BE2C (cell line): ENCODE measurements at regions not wholly inside any gene's neighbourhood (a gene's known extent, or its start where the extent isn't known, plus 50 kb on each side); places are given as distances from the start of the nearest gene placed in this dataset.
A peak's percentile ranks its signal among the peaks of the same experiment; 100 is the strongest.

Source experiments
- DNase-seq: peaks from one replicate; pipeline ENCODE4 v3.0.0-alpha.2; 2020
- H3K27me3 ChIP-seq: fragments of 250-450 bp; sonication (Bioruptor Pico); 2 replicates; pipeline ENCODE4 v1.5.1; 2020; ENCODE audit warnings: mild to moderate bottlenecking
- H3K36me3 ChIP-seq: fragments of 250-450 bp; sonication (Bioruptor Pico); 2 replicates; pipeline ENCODE4 v1.5.1; 2020; ENCODE audit warnings: mild to moderate bottlenecking
- H3K4me1 ChIP-seq: fragments of 250-450 bp; sonication (Bioruptor Pico); 2 replicates; pipeline ENCODE4 v1.5.1; 2020
- H3K4me3 ChIP-seq: 2 replicates; pipeline ENCODE4 v1.5.1; 2011; ENCODE audit warnings: low read depth, low read length
- H3K9me3 ChIP-seq: fragments of 250-450 bp; sonication (Bioruptor Pico); 2 replicates; pipeline ENCODE4 v1.5.1; 2020
- CTCF ChIP-seq: IDR thresholded peaks from 2 replicates; pipeline ENCODE4 v1.5.1; 2012; ENCODE audit warnings: mild to moderate bottlenecking, low read depth, low read length

GRCh38 chr14:82850576-82850975 is 1316.9 kb upstream of the SEL1L start:
- no peak for DNase-seq
- no peaks in the 10 kb centered on the region for H3K4me1 ChIP-seq
- H3K27me3 ChIP-seq = no peaks in the 10 kb centered on the region
- TF ChIP-seq CTCF = no peak
- no peak overlapping the region for H3K4me3 ChIP-seq
- H3K9me3 ChIP-seq = no peaks in the 10 kb centered on the region
- H3K36me3 ChIP-seq = no peaks in the 10 kb centered on the region

GRCh38 chr14:82854131-82854530 is 1320.5 kb upstream of the SEL1L start:
- DNase-seq = no peak
- H3K4me1 ChIP-seq = no peaks in the 10 kb centered on the region
- no peak overlapping the region for H3K4me3 ChIP-seq

GRCh38 chr14:82854901-82855300 is 1321.2 kb upstream of the SEL1L start:
- DNase-seq = no peak
- H3K27me3 ChIP-seq = no peaks in the 10 kb centered on the region
- H3K36me3 ChIP-seq = no peaks in the 10 kb centered on the region
- no peaks in the 10 kb centered on the region for H3K4me1 ChIP-seq
- H3K9me3 ChIP-seq = no peaks in the 10 kb centered on the region
- TF ChIP-seq CTCF = no peak
- no peak overlapping the region for H3K4me3 ChIP-seq

More at GRCh38 chr14:82854131-82854530, 1320.5 kb upstream of the SEL1L start:
- no peaks in the 10 kb centered on the region for H3K36me3 ChIP-seq
- no peak; the same call in 1 of the 2 replicates for TF ChIP-seq CTCF
- no peaks in the 10 kb centered on the region for H3K27me3 ChIP-seq
- H3K9me3 ChIP-seq = no peaks in the 10 kb centered on the region

GRCh38 chr14:82855912-82856391 is 1322.3 kb upstream of the SEL1L start:
- Histone ChIP-seq H3K9me3 (no peaks in the 10 kb centered on the region), H3K4me1 (no peaks in the 10 kb centered on the region), H3K36me3 (no peaks in the 10 kb centered on the region), H3K27me3 (no peaks in the 10 kb centered on the region), H3K4me3 (no peak overlapping the region)
- peak; percentile 55 for TF ChIP-seq CTCF
- DNase-seq = peak; percentile 43

- no peaks in the 10 kb centered on the region for H3K27me3 ChIP-seq
- no peaks in the 10 kb centered on the region; the same call in 1 of the 2 replicates for H3K9me3 ChIP-seq
- no peak overlapping the region for H3K4me3 ChIP-seq
- H3K36me3 ChIP-seq = no peaks in the 10 kb centered on the region
- no peak for TF ChIP-seq CTCF
- no peaks in the 10 kb centered on the region for H3K4me1 ChIP-seq
- no peak for DNase-seq
Measured at GRCh38 chr14:82861313-82861712, 1327.7 kb upstream of the SEL1L start.

GRCh38 chr14:82872494-82872893 is 1338.8 kb upstream of the SEL1L start:
- peak; percentile 40 for DNase-seq
- H3K36me3 ChIP-seq = no peaks in the 10 kb centered on the region
- H3K9me3 ChIP-seq = no peaks in the 10 kb centered on the region
- H3K4me3 ChIP-seq = no peak overlapping the region
- H3K4me1 ChIP-seq = no peaks in the 10 kb centered on the region
- no peaks in the 10 kb centered on the region for H3K27me3 ChIP-seq
- peak; percentile 42 for TF ChIP-seq CTCF
